Breast epithelium (tissue), 3 donors: ENCODE measurements at regions not wholly inside any gene's neighbourhood (a gene's known extent, or its start where the extent isn't known, plus 50 kb on each side); places are given as distances from the start of the nearest gene placed in this dataset.

Experiments used
- CTCF ChIP-seq, 3 donors: fragments of 450-650 bp; IDR thresholded peaks; one replicate each; pipeline ENCODE4 v1.5.1; 2016 to 2017; ENCODE audit warnings: antibody characterized with exemption in 3 of 3, mild to moderate bottlenecking in 3 of 3, moderate library complexity in 3 of 3
- POLR2A ChIP-seq: fragments of 450-650 bp; IDR thresholded peaks from one replicate; pipeline ENCODE4 v1.6.1; 2016; ENCODE audit warnings: antibody characterized with exemption, mild to moderate bottlenecking, moderate library complexity
- POLR2AphosphoS5 ChIP-seq, 3 donors: sonication (generic); formaldehyde crosslinking; IDR thresholded peaks; one replicate each; pipeline ENCODE4 v1.6.1; 2017; ENCODE audit warnings: antibody characterized with exemption in 3 of 3

DNA sequence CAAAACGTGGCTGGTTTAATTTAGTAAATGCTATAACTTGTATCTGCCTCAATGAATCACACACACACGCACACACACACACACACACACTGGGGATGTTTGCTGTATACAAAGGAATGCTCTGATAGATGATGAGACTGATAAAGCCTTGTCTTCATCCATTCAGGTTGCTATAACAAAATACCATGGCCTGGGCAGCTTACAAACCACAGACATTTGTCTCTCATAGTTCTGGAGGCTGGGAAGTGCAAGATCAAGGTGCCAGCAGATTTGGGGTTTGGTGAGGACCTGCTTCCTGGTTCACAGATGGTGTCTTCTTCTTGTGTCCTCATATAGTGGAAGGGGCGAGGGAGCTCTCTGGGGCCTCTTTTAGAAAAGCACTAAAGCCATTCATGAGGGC, 149.5 kb upstream of the HDAC4 start:
- TF ChIP-seq CTCF (IDR thresholded peaks at IDR 0.05) (no peak), POLR2A (no peak), POLR2AphosphoS5 (IDR thresholded peaks at IDR 0.05) (no peak)
